ENCODE measurements at regions not wholly inside any gene's neighbourhood (a gene's known extent, or its start where the extent isn't known, plus 50 kb on each side); places are given as distances from the start of the nearest gene placed in this dataset.

GRCh38 chr9:129313331-129313955 lies 135.4 kb upstream of the IER5L start:
- no peak overlapping the region for H2AFZ ChIP-seq (ENCODE audit: low read depth)
- no peak for DNase-seq
- WGBS (ENCODE audit: low lambda C conversion rate) = 94% methylated on average over 8 of the region's 10 CpGs

GRCh38 chr9:129312251-129313122 lies 134.4 kb upstream of the IER5L start:
- H3K36me3 ChIP-seq (replicated peaks in 1 of 2; ENCODE audit: control insufficient read depth in 1 of 2, insufficient read depth in 2 of 2, low read length in 1 of 2) = no peaks in the 10 kb centered on the region
- ChIA-PET CTCF (interaction anchor here (0.8 to 1.1 kb wide), 2 partner anchors 43 to 173 kb away, joined by 3 read pairs; no protein-coding TSS in a partner anchor), POLR2A (interaction anchor here (0.6 kb wide), 1 partner anchor 314 kb away, joined by 4 read pairs; the partner anchor contains the start of gene NTMT1)
- no peaks in the 10 kb centered on the region; a peak in 1 of 4 replicates for H3K4me1 ChIP-seq (ENCODE audit: control insufficient read depth in 1 of 2, insufficient read depth in 2 of 2, low read depth in 1 of 2, low read length in 1 of 2)
- no peaks in the 10 kb centered on the region for H3K9me3 ChIP-seq
- H3F3A ChIP-seq (replicated peaks; ENCODE audit: insufficient read depth) = no peaks in the 10 kb centered on the region
- H3K4me2 ChIP-seq = no peak overlapping the region
- no peaks in the 10 kb centered on the region for H3K9me2 ChIP-seq
- TF ChIP-seq USF2 (IDR thresholded peaks at IDR 0.05; ENCODE audit: borderline replicate concordance, low read depth, low read length) = no peak
- TF ChIP-seq, protein P1, sequence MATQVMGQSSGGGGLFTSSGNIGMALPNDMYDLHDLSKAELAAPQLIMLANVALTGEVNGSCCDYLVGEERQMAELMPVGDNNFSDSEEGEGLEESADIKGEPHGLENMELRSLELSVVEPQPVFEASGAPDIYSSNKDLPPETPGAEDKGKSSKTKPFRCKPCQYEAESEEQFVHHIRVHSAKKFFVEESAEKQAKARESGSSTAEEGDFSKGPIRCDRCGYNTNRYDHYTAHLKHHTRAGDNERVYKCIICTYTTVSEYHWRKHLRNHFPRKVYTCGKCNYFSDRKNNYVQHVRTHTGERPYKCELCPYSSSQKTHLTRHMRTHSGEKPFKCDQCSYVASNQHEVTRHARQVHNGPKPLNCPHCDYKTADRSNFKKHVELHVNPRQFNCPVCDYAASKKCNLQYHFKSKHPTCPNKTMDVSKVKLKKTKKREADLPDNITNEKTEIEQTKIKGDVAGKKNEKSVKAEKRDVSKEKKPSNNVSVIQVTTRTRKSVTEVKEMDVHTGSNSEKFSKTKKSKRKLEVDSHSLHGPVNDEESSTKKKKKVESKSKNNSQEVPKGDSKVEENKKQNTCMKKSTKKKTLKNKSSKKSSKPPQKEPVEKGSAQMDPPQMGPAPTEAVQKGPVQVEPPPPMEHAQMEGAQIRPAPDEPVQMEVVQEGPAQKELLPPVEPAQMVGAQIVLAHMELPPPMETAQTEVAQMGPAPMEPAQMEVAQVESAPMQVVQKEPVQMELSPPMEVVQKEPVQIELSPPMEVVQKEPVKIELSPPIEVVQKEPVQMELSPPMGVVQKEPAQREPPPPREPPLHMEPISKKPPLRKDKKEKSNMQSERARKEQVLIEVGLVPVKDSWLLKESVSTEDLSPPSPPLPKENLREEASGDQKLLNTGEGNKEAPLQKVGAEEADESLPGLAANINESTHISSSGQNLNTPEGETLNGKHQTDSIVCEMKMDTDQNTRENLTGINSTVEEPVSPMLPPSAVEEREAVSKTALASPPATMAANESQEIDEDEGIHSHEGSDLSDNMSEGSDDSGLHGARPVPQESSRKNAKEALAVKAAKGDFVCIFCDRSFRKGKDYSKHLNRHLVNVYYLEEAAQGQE (IDR thresholded peaks at IDR 0.05; ENCODE audit: low read depth, low read length) = no peak
- no peak for TF ChIP-seq RXRA (IDR thresholded peaks at IDR 0.05; ENCODE audit: borderline replicate concordance, low read depth)
- no peak for TF ChIP-seq PBX3 (IDR thresholded peaks at IDR 0.05)
- TF ChIP-seq EZH2phosphoT487 (IDR thresholded peaks at IDR 0.05; ENCODE audit: borderline replicate concordance, low read depth) = no peak
- no peak for TF ChIP-seq TCF12 (IDR thresholded peaks at IDR 0.05)
- WGBS (ENCODE audit: low lambda C conversion rate) = 84% methylated on average over 13 of the region's 16 CpGs
- DNase-seq = no peak
- H2AFZ ChIP-seq (ENCODE audit: low read depth) = no peak overlapping the region
- no peak overlapping the region for H3K4me3 ChIP-seq (ENCODE audit: low read depth in 2 of 2, low read length in 1 of 2)
- H3K79me2 ChIP-seq (ENCODE audit: insufficient read depth) = no peaks in the 10 kb centered on the region
- no peak overlapping the region for H3K27ac ChIP-seq (ENCODE audit: low read depth in 2 of 2, low read length in 1 of 2)
- H4K20me1 ChIP-seq (ENCODE audit: insufficient read depth) = no peaks in the 10 kb centered on the region
- no peak overlapping the region for H3K9ac ChIP-seq
- no peaks in the 10 kb centered on the region for H3K27me3 ChIP-seq (ENCODE audit: insufficient read depth)

More at GRCh38 chr9:129313331-129313955, 135.4 kb upstream of the IER5L start:
- no peak for TF ChIP-seq NRF1 (IDR thresholded peaks at IDR 0.05; ENCODE audit: low read depth, low read length)
- TF ChIP-seq CTCF (IDR thresholded peaks at IDR 0.05) = no peak
- TF ChIP-seq RCOR1 (IDR thresholded peaks at IDR 0.05; ENCODE audit: low read length) = no peak
- no peak for TF ChIP-seq JUND (IDR thresholded peaks at IDR 0.05)
- TF ChIP-seq PBX3 (IDR thresholded peaks at IDR 0.05) = no peak
- Histone ChIP-seq H3K4me2 (no peak overlapping the region), H3K4me3 (ENCODE audit: low read depth in 2 of 2, low read length in 1 of 2) (no peak overlapping the region), H3K27me3 (ENCODE audit: insufficient read depth) (no peaks in the 10 kb centered on the region), H3K27ac (ENCODE audit: low read depth in 2 of 2, low read length in 1 of 2) (no peak overlapping the region), H4K20me1 (ENCODE audit: insufficient read depth) (no peaks in the 10 kb centered on the region), H3K9ac (no peak overlapping the region), H3K79me2 (ENCODE audit: insufficient read depth) (no peaks in the 10 kb centered on the region), H3K9me2 (no peaks in the 10 kb centered on the region), H3F3A (replicated peaks; ENCODE audit: insufficient read depth) (no peaks in the 10 kb centered on the region), H3K36me3 (replicated peaks in 1 of 2; ENCODE audit: control insufficient read depth in 1 of 2, insufficient read depth in 2 of 2, low read length in 1 of 2) (no peaks in the 10 kb centered on the region), H3K9me3 (no peaks in the 10 kb centered on the region), H3K4me1 (ENCODE audit: control insufficient read depth in 1 of 2, insufficient read depth in 2 of 2, low read depth in 1 of 2, low read length in 1 of 2) (peaks cover 0 to 5% of the 10 kb centered on the region in 2 experiments; a peak in 1 of 4 replicates)
- ChIA-PET POLR2A (interaction anchor here (0.6 kb wide), 1 partner anchor 313 kb away, joined by 4 read pairs; the partner anchor contains the start of gene NTMT1), CTCF (no interaction called here)
